ENCODE measurements at regions not wholly inside any gene's neighbourhood (a gene's known extent, or its start where the extent isn't known, plus 50 kb on each side); places are given as distances from the start of the nearest gene placed in this dataset.

GRCh38 chr2:57107353-57107752 lies 923.6 kb downstream of the CCDC85A start:
- TF ChIP-seq CTCF (IDR thresholded peaks at IDR 0.05), result no peak
- no peak for TF ChIP-seq EZH2 (IDR thresholded peaks at IDR 0.05)
